HG02884 (cell line): ENCODE measurements at regions not wholly inside any gene's neighbourhood (a gene's known extent, or its start where the extent isn't known, plus 50 kb on each side); places are given as distances from the start of the nearest gene placed in this dataset.
"Not testable (repeated sequence)": the region's sequence is repeated elsewhere in the genome, so short reads cannot be mapped to it uniquely, and the experiment has no call there.

ENCODE experiments used
- ATAC-seq: cut with Tn5 transposase; IDR thresholded peaks from one replicate; pipeline ENCODE4 v1.9.1; 2021; ENCODE audit warnings: mild to moderate bottlenecking, moderate library complexity; ENCODE audit not compliant: unreplicated experiment

DNA sequence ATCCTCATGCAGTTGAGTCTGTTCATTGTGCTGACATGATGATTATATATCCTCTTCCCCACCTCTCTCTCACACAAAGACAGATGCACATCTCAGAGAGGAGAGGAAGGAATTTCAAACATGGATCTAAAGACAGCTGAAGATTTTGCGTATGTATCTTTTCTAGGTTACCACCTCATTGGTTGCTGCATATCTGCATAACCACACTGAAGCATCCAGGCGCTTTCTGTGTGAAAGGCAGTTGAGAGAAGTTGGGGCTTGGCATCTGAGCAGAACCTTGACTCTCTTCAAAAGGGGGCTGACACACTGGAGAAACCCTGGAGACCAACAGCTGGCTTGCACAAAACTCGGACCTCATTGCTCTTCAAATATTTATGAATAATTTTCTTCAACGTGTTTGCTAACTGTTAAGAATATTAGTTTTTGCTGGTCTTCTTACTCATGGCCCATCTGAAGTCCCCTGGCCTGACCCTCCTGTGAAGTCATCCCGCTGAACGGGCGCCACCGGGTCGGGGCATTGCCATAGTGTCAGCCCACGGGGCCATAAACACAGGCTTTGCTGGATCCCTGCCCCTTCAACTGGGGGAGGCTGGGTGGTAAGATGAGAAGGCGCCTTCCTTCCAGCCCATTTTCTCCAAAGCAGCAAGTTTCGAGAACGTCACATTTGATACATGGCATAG lies 593.2 kb upstream of the CLINT1 start:
- ATAC-seq = no peak

DNA sequence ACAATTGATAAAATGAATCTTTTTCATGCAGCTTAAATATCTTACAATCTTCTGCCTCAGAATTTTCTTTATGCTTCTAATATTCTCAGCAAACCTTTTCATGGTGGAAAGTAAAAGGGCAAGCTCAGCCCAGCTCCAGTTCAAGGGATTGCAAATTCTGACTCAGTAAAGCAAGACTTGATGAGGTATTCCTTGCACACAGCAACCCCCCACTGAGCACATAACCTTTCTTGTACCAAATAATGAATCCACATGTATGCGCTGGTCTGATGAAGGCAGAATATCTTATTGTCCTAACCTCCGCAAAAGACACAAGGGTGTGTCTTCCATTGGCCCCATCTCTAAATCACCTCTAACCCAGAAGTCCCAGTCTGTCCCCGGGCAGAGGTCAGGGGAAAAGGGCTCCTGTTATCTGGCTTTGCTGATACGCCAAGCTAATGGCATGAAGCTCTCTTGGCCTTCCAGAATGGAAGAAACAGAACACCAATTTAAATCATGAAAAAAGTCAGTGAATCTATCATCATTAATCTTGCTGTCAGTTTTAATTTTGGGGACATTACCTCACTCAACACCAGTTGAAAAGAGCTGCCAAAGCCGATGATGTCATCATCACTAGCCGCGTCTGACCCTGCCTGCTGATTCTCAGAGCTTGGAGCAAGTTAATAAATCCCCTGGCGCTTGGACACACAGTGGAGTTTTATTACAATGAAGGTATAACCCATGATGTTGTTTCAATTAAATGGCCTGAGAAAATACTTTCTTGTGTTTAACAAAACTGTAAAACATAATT lies 592.5 kb upstream of the CLINT1 start:
- ATAC-seq = no peak

DNA sequence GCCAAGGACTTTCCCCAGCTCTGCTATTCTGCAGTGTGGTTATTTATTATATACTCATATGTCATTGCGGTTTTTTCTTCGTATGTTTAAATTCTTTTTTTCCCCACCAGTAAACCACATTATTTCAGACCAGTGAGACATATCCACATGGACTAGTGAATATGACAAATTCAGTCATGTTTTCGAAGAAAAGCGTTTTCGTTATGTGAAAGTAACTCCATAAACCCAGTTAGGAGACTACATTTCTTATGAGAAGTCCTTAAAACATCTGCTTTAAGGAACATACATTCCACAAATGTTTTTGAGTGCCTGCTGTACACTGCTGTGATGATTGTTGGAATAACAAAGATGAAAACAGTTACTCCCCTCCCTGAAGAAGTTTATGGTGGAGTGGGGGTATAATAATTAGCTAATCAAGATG lies 591.8 kb upstream of the CLINT1 start:
- no peak for ATAC-seq

DNA sequence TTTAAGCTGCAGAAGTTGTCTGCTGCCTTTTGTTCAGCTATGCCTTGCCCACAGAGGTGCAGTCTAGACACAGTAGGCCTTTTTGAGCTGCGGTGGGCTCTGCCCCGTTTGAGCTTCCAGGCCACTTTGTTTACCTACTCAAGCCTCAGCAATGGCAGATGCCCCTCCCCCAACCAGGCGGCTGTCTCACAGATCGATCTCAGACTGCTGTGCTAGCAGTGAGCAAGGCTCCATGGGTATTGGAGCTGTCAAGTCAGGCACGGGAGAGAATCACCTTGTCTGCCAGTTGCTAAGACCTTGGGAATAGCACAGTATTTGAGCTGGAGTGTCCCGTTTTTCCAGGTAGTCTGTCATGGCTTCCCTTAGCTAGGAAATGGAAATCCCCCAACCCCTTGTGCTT lies 587.8 kb upstream of the CLINT1 start:
- ATAC-seq = not testable (repeated sequence)

DNA sequence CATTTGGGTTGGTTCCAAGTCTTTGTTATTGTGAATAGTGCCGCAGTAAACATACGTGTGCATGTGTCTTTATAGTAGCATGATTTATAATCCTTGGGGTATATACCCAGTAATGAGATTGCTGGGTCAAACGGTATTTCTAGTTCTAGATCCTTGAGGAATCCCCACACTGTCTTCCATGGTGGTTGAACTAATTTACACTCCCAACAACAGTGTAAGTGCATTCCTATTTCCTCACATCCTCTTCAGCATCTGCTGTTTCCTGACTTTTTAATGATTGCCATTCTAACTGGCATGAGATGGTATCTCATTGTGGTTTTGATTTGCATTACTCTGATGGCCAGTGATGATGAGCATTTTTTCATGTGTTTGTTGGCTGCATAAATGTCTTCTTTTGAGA lies 580.3 kb upstream of the CLINT1 start:
- ATAC-seq = not testable (repeated sequence)

DNA sequence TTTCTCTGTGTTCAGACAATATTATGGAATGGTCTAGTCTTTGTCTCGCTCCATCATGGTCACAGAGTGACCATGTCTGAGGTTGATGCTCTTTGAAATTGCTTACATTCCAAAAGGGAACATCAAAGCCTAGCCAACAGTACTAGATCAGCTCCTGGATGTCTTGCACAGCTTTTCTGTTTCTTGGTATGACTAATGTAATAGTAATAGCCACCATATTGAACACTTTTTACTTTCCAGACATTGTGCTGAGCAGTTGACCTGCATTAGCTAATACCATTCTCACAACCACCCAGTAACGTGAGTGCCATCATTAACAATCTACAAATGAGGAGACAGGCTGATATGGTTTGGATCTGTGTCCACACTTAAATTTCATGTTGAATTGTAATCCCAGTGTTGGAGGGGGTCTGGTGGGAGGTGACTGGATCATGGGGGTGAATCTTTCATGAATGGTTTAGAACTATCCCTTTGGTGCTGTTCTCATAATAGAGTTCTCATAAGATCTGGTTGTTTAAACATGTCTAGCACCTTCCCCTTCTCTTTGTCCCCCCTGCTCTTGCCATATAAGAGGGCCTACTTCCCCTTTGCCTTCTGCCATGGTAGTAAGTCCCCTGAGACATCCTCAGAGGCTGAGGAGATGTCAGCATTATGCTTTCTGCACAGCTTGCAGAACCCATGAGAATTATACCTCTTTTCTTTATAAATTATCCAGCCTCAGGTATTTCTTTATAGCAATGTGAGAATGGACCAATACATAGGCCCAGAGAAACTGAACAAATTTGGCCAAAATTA lies 577.5 kb upstream of the CLINT1 start:
- no peak for ATAC-seq

DNA sequence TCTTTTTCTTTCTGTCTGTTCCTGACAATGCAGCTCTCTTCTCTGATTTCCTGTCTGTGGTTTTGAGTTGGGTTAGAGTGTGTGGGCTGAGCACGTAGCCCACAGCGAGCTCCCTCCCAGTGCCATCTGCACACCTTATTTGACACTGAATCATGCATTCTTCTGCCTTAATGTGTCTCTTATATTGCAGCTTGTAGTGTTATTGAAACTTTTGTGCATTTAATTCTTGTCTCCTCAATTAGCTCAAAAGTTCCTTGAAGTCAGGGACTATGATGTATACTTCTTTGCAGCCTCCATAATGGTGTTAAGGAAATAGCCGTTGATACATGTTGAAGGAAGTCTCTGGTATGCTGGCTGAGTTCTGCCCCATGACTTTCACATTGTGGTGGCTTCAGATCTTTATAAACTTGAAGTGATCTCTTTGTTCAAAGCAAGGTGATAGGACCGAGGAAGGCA lies 576.2 kb upstream of the CLINT1 start:
- peak; percentile 63 for ATAC-seq

DNA sequence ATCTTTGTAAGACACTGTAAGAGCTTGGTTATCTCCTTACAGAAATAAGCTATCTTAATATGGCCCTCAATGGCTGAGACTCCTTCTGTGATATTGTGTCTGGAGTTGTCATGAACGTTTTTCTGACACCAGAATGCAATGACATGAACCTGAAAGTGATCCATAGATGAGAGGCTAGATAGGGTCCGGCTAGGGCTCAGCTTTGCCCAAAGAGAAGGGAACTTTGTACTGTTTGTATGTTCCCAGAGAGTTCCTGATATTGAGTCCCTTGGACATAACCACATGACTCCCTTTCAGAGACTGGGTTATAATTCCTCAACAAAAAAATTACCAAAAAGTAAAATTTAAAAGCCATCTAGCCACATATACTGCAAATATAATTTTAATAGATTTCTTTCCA lies 575.8 kb upstream of the CLINT1 start:
- ATAC-seq = no peak

DNA sequence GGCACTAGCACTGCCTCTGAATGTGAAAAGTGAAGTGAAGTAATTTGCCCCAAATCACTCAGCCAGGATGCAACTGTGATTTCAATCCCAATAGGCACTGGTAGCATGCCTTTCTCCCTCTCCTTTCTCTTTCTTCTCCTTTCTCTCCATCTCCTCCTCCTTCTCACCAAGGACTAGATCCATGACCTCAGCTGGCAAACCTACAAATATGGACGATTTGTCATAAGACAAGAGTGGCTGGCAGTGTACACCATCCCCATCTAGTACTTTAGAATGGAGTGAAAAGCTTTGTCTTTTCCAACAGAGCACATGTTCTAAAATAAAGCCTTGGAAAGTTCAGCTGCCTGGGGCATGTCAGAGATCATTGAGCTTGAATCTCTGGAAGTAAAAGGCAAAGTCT lies 574.7 kb upstream of the CLINT1 start:
- no peak for ATAC-seq

DNA sequence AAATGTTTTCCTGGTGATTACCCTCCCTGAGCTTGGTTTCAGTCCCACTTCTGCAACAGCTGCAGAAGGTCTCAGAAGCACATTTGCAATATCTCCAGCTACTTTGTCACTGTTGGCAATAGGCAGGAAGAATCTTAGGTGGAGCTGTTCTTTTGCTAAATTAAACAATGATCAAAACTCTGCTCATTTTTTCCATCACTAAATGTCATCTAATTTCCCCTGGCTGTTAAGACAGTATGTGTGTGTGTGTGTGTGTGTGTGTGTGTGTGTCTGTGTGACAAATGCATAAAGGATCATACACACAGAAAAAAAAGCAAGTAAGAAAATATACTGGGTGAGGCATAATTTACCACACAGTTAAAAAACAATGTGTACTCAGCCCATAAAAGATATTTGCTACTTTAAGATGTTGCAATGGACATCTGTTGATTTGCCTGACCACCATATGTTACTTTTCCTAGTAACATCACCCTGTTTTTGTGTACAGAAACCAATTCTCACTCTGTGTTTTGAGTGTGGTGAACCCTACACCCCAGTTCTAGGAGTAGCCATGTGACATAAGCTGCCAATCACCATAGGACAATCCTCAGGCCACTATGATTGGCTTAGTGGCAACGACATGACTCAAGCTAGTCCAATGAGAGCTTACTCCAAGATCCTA lies 572.6 kb upstream of the CLINT1 start:
- ATAC-seq = no peak

DNA sequence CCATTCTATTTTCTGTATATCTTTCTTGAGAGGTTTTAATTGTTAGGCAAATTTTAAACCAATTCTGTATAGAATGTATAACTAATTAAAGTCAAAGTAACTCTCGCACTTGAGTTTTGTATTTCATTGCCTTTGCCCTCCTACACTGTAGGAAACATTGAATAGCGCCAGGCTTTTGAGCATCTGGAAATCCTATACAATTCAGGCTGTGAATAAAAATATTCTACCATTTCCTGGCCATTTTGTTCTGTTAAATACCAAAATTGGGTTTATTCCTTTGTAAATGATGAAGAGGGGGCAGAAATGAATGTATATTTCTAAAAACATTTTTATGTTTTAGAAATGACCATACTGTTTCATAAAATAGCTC lies 571.8 kb upstream of the CLINT1 start:
- no peak for ATAC-seq

DNA sequence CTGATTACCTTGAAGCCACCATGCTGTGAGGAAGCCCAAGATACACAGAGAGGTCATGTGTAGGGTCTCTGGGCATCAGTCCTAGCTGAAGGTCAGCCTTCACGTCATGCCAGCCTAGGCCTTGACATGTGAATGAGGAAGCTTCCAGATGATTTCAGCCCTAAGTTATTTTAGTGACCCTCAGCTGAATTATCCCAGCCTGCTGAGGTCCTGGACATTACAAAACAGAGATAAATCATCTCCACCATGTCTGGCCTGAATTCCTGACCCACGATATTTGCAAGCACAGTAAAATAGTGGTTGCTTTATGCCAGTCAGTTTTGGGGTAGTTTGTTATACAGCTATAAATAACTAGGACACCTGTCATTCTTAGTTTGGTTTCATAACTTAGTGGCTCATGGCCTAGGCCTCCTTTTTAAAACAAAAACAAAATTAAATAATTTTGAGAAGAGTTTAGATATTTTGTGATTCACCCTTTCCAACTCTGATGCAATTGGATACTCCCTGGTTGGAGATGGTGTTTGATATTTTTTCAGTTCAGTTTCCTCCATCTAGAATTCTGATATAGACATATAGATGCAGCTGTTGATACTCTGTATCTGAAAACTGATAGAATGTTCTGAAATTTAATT lies 571.3 kb upstream of the CLINT1 start:
- no peak for ATAC-seq

DNA sequence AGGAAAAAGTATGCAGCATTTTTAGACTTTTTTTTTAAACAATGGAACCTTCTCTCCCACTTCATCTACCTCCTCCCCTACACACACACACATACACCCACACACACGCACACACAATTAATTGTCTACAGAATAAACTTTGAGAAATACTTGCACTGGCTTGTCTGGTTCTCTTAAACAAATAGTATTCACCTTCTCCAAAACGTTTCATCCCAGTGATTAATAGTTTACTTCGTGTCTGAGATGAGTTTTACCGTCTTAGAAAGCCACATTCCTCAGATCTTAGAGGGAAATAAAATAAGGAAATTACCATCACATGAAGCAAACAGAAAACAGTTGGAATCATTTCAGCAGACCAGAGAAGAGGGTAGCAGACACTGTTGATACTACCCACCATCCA lies 570.6 kb upstream of the CLINT1 start:
- ATAC-seq = no peak

DNA sequence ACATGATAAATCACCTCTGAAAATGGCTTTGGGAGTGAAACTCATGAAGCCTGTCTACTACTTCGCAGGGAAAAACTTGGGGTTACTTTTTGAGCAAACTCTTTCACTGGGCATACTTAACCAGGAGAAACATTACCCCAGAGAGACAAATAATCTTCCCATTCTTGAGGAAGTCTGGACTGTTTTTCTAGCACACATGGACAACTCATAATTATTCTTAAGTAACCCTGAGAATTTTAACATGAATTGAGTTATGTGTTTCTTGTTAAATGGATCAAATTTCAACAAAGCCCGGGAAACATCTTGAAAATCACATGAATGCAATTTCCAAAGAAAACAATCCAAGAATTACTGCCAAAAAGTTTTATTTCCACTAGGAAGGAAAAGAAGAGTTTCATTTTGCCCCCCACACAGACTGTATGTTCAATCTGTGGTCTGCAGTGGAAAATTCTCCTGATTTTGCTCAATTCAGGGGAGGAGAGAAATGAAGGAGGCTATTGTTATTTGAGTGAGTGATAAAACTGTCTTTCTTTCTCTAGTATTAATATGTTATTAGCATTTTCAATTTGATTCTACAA lies 564.8 kb upstream of the CLINT1 start:
- ATAC-seq = no peak

DNA sequence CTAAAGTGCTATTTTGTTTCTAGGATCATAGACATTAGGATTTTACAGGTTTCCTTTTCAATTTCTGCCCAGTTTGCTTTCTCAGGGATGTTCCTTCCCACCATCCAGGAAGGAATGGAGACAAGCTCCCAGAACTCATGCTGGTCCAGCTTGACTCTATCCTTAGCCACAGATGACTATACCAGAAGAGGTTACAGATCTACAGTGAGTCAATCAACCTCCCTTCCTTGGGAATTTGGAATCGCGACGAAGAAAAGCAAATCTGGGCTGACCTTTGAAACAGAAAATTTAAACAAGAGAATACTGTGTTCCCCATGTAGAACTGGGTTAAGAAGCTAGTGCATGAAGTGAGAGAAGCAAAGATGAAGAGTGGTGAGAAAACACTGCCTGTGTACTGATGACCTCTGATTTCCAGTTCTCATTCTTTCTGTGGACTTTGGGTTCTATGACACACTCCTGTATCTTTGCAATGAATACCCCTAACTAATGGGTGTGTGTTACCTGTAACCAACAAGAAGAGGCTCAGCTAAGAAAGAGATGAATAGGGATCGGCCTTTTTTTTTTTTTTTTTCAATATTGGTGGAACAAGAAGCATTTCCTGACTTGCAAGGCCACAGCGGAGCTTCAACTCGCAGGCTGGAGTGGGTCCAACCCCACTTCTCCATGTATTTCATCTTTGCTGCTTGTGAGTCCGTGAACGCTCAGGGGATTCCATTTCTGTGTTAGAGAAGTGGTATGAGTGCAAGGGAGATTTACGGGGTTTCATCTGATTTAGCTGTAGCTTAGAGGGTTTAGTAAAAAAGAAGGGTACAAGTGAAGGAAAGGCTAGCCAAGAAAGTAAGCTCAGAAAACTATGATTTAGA lies 563.9 kb upstream of the CLINT1 start:
- ATAC-seq = no peak

DNA sequence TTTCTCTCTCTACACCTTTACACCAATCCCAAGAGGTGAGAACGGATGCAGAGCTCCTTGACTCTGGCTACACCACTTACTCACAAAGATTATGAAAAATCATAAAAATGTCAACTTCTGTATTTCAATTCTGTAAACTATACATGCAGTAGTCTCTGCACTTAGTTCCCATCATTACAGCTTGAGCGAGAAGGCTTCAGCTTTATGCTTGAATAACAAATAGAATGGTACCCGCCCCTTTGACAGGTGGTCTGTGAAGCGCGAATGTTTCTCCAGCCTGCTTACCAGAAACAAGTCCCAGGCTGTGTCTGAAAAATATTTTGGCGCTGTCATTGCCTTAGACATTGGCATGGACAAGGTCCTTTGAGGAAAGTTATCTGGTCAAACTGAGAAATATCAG lies 562.4 kb upstream of the CLINT1 start:
- no peak for ATAC-seq

DNA sequence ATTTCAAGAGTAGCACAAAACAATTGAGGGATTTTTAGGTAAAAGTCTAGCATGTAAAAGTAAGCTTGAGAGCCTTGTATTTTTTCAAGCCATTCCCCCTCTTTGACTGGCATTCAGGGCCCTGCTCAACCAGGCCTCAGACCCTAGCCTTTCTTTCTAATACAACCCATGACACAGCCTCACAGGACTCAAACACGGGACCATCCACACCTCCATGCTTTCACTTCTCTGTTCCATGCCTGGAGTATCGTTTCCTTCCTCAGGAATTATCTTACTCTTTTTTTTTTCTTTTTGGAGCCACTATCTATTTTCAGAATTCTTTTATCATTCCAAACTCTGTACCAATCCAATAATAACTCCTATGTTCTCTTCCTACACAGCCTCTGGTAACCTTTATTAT lies 560.2 kb upstream of the CLINT1 start:
- no peak for ATAC-seq

DNA sequence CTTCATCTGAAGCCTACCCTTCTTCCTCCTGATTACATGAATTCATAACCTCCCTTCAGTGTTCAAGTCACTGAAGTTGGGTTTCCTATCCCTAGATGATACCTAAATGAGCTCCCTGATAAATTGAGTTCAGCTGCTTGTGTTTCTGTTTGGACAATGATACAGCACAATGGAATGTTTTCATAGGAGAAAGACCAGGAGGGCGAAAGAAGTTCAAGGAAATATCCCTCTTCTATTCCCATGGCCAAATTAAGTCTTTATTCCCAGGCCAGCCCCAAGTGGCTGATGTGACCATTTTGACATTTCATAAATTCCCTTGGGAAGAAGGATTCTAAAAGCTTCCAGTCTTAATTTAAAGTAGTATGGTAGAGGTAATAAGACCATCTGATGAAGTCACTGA lies 555.8 kb upstream of the CLINT1 start:
- ATAC-seq = no peak

DNA sequence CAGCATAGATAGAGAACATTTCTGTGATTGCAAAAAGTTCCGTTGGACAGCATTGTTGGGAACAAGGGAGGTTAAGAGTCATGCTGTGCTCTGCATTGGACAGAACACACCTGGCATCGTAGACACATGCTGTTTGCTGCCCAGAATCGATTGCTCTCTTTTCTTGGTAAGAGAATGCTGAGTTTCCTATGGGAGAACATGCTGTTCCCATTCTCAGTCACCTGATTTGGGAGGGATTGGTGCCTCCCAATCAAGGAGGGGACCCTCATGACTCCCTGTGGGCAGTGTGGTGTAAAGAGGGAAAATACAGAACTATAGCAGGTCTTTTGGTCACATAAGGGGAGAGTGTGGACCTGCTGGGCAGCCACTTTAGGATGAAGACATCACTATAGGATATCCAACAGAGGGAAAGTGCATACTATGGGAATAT lies 555.4 kb upstream of the CLINT1 start:
- ATAC-seq = no peak
